Daoy (cell line): ENCODE measurements at regions not wholly inside any gene's neighbourhood (a gene's known extent, or its start where the extent isn't known, plus 50 kb on each side); places are given as distances from the start of the nearest gene placed in this dataset.
"Not testable (repeated sequence)": the region's sequence is repeated elsewhere in the genome, so short reads cannot be mapped to it uniquely, and the experiment has no call there.

Experiments used
- DNase-seq: peaks from one replicate; pipeline ENCODE4 v3.0.0-alpha.2; 2015; ENCODE audit warnings: low read depth

GRCh38 chr1:229885568-229886495 lies 181.2 kb upstream of the GALNT2 start:
- DNase-seq, result peak; percentile 41

GRCh38 chr1:229886636-229887035 lies 180.4 kb upstream of the GALNT2 start:
- DNase-seq, result no peak

- peak; percentile 83 for DNase-seq
These were observed 179.8 kb upstream of the GALNT2 start for GRCh38 chr1:229887043-229887822.

DNA sequence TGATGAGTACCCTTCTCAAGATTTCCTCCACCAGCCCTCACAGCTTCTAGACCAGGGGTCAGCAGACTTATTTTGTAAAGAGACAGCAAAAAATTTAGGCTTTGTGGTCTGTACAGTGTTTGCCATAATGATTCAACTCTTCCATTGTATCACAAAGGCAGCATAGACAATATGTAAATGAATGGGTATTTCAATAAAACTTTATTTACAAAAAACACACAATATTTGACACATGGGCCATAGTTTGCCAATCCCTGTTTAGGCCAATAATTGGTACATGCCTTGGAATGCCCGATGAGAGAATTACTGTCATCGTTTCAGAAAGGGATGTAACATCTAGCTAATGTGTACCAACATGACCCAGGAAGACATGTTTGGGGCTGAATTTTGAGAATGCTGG lies 178.9 kb upstream of the GALNT2 start:
- DNase-seq, result no peak

DNA sequence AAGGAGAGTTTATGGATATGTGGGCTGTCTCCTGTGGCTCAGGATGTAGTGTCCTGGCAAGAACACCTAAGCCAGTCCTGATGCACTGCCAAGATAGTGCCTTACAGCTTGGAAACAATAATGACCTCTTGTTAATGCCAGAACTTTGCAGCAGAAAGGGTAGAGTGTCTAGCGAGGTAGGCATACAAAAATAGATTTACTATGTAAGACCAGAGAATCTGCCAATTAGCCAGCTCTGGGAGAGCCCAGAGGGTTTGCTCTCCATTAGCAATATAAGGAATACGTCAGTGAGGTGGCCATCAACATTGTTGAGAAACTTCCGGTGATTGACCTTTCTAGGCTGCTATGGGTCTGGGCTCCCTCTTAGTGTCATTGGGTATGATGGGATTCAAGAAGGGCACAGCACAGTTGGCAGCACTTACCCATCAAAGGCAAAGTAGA lies 178.5 kb upstream of the GALNT2 start:
- DNase-seq, result no peak

DNA sequence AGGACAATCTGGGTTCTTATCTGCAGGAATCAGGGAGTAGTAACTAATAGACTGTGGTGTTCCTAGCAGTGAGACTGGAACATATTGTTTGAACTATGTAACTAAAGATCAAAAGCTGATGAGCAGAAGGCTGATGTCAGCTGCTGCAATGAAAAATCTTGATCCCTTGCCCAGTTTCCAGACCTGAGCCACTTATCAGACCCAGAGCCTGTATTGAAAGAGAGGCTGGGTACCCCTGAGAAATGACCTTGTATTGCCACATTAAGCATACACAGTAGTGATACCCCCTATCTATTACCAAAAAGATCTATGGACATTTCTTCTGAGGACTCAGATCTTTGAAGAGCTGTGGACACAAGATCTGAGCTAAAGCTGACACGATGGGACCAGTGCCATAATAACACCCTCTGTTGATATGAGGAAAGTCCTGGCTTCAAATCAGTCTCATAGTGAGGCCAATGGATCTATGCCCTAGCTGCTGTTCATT lies 178.0 kb upstream of the GALNT2 start:
- no peak for DNase-seq

- DNase-seq, result no peak
These were observed 175.8 kb upstream of the GALNT2 start for GRCh38 chr1:229891227-229891626.

DNA sequence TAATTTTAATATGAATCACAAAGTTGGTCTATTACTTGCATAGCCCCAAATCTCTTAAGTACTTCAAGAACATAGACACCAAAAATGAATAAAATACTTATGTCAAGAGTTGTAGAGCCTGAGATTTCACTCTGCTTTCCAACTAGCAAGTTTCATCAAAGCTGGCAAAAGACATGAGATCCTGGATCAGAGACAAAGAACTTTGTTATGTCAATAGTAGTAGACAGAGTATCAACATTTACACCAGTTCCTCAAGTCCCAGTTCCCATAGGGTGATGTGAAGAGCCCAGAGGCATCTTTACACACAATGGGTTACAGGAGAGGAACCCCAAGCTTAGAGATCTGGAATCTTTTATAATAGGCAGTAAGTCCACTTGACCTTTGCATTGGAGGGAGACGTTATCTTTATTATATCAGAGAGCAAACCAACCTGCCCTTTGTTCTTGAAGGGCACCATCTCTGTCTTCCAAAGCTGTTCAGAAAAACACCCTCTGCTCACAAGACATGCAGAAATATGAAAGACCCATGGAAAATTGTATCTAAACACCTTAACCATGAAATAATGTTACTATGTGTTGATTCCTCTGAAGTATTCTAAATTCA lies 174.4 kb upstream of the GALNT2 start:
- DNase-seq, result no peak

DNA sequence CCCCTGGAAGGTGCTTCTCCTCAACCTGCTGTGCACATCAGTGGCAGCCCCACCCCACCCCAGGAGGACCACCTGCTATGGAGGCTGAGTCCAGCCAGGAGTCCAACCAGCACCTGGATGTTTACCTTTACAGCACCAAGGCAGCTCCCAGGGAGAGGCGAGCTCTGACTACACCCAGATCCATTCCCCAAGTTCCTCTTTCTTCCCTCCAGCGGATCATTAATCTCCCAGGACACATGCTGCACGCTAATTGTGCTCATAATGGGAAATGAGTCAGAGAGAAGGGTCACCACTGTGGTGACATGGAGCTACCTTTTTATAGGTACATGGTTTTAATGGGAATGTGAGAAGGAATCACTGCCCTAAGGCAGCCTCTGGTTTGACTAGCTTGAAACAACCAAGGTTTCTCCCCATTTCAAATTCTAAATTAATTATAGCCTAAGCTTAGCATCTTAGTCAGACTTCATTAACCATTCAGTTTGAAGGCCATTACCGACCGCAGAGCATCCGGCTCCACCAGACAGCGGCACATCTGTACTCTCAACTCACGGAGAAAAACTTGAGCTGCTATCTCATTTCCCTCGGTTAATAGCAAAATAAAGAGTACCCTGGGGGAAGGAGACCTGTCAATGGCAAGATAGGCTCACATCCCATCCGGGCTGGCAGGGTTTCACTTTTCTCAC lies 173.1 kb upstream of the GALNT2 start:
- peak; percentile 85 for DNase-seq

GRCh38 chr1:229894532-229894931 lies 172.5 kb upstream of the GALNT2 start:
- no peak for DNase-seq

GRCh38 chr1:229895605-229896004 lies 171.4 kb upstream of the GALNT2 start:
- no peak for DNase-seq

DNA sequence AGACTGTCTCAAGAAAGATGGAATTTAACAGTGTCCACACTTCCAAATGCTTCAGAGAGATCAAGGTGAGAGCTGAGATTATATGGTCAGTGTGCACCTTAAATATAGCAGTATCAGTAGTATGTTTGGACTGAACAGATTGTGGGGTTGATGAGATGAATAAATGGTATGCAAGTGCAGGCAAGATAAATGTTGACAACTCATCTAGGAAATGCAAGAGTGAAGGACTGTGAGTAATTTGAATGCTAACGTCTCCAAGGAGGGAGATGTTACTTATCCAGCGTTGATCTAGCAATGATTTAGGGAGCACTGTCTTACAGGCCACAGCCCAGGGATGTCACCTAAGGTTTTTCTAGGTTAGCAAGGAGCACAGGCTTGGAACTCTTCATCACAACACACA lies 170.7 kb upstream of the GALNT2 start:
- no peak for DNase-seq

GRCh38 chr1:229896861-229897260 lies 170.2 kb upstream of the GALNT2 start:
- DNase-seq, result no peak

DNA sequence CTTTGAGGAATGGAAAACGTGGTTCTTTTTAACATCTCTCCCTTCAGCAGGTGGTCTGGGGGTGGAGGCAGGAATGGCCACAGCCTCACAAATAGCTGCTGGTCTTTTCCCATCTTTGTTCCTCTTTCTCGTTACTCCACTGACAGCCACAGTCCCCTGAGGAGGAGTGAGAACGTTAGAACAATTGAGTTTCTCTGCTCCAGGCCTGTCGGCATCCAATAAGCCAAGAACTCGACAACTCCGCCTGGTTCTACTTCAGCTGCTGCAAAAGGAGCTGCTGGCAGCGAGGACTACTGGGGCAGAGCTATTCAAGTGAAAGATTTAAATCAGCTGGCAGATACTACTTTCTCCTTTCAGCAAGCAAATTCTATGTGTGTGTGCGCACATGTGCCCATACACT lies 169.5 kb upstream of the GALNT2 start:
- no peak for DNase-seq

DNA sequence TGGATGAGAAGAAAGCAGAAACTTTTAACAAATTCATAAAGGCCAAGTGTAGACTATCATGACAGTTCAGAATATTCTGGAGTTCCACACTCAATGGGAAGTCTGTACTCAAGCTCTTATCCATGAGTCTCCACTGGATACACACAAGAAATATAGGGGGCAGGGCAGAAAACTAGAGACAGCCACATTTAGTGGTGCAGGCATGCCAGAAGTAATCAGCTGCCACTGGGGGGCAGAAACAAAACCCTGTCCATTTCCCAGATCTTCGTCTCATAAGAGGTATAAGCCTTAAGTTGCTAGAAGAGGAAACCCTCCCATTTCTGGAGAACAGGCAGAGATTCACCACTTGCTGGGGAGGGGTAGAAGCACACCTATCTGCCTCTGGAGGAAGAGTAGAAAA lies 166.8 kb upstream of the GALNT2 start:
- no peak for DNase-seq

GRCh38 chr1:229905031-229905545 lies 161.9 kb upstream of the GALNT2 start:
- no peak for DNase-seq

GRCh38 chr1:229905652-229906051 lies 161.4 kb upstream of the GALNT2 start:
- DNase-seq, result no peak

GRCh38 chr1:229907884-229908638 lies 159.0 kb upstream of the GALNT2 start:
- no peak for DNase-seq

- DNase-seq, result no peak
These were observed 158.3 kb upstream of the GALNT2 start for GRCh38 chr1:229908689-229909088.

- no peak for DNase-seq
These were observed 153.5 kb upstream of the GALNT2 start for GRCh38 chr1:229913489-229913888.

- not testable (repeated sequence) for DNase-seq
These were observed 147.6 kb upstream of the GALNT2 start for GRCh38 chr1:229919488-229919887.
